ENCODE measurements at regions not wholly inside any gene's neighbourhood (a gene's known extent, or its start where the extent isn't known, plus 50 kb on each side); places are given as distances from the start of the nearest gene placed in this dataset.

DNA sequence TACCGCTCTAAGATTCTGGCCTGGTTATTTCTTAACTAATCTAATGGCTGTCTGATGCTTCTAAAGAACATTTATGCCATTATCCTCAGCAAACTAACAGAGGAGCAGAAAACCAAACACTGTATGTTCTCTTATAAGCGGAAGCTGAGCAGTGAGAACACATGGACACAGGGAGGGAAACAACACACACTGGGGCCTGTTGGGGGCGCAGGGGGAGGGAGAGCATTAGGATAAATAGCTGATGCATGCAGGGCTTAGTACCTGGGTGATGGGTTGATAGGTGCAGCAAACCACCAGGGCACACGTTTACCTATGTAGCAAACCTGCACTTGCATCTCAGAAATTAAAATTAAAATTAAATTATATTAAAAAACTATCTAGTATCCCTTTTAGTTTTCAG is 853.5 kb downstream of the GATA3 start:
- DNase-seq (ENCODE audit: low spot score) (no peak), ATAC-seq (no peak)

DNA sequence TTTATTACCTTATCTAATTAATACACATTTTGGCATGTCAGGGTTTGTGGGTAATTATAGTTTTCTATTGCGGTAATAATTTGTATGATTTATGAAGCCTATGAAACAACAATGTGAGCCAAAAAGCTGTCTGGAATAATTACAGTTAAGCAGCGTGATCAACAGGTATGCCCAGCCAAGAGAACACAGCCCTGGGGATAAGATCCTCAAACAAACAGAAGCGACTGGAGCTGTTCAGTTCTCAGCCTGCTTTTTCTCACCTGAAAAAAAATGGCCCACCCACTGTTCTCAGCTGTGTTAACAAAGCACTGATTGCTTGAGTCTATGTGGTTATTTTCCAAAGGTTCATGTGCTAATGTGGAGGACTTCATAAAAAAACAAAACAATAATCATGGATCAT is 855.8 kb downstream of the GATA3 start:
- no peak for DNase-seq (ENCODE audit: low spot score)

DNA sequence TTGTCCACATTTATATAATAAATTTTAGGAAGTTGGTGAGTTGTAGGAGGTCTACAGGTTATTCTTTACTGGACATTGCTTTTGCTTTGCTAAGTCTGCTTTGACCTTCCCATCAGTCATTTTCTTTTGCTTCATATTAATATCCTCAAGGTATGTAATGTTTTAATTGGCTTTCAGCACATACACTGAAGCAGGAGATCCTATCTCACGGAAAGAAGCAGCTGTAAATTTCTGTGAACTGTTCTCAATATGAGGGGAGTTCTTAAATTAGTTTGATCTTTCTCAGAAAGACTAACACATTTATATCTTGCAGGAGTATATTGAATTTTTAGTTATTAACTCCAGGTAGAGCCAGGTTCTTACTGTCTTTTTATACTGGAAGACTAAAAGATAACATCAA is 856.5 kb downstream of the GATA3 start:
- ATAC-seq (no peak), DNase-seq (ENCODE audit: low spot score) (no peak)

More for the DNA sequence above, 855.8 kb downstream of the GATA3 start:
- ATAC-seq = no peak

DNA sequence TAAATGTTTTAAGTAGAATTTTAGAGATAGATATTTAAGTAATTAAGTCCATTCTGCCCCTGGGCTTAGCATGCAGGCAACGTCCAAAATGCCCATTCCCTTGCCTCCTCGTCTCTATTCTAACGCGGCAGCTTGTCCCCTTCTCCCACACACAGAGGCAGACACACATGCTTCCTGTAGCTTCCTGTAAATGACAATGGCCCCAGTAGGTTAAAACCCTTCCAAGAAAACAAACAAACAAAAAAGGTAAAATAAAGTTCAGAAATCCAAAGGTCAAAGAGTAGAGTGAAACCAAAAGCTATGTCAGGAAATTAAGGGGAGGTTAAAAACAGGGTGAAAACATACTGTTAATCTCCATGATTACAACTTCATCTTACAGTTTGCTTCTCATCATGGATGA is 857.6 kb downstream of the GATA3 start:
- peak; percentile 47 for DNase-seq (ENCODE audit: low spot score)
- peak; percentile 96 for ATAC-seq

DNA sequence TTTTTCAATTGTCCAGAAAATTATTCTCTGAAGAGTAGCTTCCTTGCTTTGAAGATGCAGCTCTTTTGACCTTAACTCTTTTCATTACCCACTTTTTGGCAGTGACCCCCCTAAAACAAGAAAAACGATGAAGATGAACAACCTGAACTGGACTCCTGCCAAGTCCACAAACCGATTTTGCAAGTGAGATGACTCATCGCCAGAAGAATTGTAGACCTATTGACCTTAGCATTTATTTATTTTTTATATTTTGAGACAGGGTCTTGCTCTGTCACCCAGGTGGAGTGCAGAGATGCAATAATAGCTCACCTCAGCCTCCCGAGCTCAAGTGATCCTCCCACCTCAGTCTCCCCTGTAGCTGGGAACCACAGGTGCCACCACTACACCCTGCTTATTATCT is 859.2 kb downstream of the GATA3 start:
- DNase-seq (ENCODE audit: low spot score) (no peak), ATAC-seq (peak; percentile 19)

DNA sequence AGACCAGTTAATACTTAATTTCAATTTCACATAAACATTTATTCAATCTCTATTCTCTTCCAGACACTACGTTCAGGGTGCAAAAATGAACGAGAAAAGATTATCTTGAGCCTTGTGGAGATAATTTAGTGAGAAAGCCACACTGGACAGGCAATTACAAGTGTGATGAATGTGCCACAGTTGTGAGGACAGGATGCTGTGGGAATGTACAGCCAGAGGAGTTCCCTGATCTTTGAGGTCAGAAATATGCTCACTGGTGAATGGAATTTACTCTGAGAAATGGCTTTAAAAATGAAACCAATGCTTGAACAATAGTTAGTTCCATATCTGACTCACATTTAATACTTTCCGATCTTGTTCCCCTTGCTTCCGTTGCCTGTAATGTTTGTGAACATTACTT is 864.8 kb downstream of the GATA3 start:
- DNase-seq (ENCODE audit: low spot score) (no peak), ATAC-seq (no peak)

DNA sequence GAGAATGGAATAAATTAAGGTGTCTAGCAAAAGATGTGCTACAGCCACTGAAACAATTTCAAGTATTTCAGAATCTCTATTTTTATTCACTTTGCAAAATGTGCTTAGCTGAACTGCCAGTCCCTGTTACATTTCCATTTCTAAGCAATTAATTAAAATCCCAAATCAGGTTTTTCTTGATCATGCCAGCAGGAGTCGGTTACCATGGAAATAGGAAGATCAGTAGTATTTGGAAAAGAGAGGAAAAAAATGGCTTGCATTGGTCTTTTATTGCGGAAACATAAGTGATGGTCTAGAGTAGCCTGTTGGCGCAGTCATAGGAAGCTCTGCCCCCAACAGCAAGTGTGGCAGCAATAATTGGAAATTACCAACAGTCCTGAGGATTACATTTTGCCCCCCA is 867.1 kb downstream of the GATA3 start:
- DNase-seq (ENCODE audit: low spot score) (no peak), ATAC-seq (no peak)

DNA sequence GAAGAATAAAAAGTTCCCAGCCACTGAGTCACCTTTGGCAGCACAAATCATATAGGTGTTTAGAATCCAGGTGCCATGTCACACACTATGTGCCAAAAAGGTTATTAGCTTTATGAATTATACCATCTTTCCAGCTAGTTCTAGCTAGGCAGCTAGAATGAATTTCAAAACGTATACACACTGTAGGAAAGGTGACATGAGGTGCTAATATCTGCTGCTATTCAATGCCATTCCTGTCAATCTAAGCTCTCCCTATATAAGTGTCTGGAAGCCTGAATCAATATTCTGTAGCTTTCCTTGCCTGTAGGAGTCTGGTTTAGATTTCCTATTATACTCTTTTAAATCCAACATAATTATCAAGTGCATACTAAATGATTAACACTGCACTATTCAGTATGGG is 868.6 kb downstream of the GATA3 start:
- ATAC-seq (no peak), DNase-seq (ENCODE audit: low spot score) (no peak)

DNA sequence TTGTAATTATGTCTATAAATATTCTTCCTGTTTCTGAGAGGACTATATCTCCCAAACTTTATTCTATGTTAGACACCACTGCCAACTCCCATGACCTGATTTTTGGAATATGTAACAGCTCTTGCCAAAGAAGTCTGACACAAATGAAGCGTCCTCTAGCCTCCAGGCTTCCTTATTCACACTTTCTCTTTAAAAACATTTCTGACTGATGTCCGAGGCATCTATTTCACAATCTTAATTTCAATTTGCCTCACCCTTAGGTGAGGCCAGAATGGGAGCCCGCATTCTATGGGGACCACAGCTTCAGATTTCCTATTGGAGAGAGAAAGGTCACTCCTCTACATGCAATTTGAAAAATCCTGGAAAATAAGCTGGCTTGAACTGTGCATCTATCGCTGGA is 873.2 kb downstream of the GATA3 start:
- DNase-seq (ENCODE audit: low spot score) = no peak
- ATAC-seq = no peak

DNA sequence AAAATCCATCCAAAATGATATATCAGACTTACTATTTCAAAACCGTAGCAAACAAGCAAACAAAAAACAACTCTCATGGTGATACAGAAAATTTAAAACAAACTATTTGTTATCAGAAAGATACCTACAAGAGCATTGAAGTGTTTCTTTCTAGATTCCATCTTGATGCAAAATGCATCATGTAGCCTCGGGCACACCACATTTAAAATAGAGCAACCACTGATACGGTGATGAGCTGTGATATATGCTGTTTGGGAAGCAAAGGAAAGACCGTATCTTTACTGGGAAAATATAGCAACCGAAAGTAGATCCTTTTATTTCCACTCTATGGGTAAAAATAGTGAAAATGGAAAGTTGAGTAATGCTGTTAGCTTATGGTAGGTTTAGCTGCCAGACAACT is 892.0 kb downstream of the GATA3 start:
- ATAC-seq (no peak), DNase-seq (ENCODE audit: low spot score) (no peak)

DNA sequence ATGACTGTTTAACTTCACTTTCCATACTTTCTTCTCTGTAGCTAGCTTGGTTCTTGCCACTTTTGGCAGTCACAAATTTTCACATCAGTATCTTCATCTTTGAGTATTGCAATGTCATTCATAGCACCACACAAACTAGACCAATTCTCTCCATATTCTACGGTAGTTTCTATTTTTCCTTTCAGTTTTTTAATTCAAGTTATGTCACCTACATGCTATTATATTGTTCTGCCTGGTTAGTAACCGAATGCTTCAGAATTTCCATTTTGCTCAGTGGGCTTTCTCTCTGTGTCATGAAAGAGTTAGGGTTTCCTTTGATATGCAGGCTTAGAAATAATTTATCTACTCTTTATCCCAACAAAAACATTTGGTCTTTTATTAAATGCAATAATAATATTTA is 896.5 kb downstream of the GATA3 start:
- ATAC-seq = no peak
- no peak for DNase-seq (ENCODE audit: low spot score)

DNA sequence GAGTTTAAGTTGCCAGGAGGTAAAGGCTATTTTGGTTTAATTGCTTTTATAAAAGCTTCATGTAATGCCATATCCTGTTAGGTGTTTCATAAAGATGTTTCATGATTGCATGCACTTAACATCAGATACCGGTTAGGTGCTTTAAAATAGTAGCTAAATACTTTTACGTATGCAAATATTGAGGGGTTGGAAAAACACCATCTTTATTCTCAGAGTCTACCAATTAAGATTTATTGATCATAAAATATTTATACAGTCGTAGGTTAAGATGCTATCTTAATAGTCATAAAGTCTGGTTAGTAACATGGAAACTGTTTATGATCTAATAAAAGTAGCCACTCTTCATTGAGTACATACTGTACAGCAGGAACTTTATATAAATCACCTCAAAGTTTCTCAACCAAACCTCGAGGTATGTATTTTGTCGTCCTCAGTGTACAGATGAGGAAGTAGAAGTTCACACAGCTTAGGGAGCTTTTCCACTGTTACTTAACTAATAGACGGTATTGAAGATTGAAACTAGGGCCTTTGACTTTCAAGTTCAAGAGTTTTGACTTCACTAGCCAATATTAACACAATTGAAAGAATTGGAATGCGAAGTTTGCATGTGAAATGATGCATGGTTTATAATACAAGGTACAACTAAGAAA is 897.1 kb downstream of the GATA3 start:
- ATAC-seq = no peak
- no peak for DNase-seq (ENCODE audit: low spot score)

DNA sequence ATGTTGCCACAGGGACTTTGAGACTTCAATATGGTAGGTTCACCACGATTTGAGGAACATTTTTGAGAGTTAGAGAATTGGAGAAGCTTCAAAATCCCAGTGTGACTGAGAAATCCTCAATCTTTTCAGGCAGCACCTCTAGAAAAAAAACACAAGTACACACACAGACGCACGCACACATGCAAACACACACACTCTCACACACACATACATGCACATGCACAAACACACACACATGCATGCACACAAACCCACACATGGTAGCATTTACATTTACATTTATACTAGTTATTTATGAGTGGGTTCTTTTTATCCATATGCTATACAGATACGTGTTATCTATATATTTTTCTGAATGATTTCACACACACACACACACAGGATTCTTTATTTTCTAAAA is 901.9 kb downstream of the GATA3 start:
- DNase-seq (ENCODE audit: low spot score) = no peak
- ATAC-seq = no peak

DNA sequence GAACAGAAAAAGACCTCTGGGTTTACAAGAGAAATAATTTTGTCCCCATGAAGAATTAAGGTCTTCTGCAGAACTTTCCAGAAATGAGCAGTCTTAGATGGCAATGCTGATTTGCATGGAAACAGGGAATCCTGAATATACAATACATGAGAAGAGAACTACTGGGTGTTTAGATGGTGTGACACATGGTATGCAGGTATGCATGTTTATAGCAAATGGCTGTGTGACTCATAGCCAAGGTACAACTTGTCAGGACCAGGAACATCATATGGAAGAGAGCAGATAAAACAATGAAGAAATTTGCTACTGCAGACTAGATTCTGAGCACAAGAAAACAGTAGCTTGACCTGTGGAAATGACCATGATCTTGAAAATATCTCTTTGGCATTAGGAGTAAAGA is 907.8 kb downstream of the GATA3 start:
- DNase-seq (ENCODE audit: low spot score) (no peak), ATAC-seq (no peak)

DNA sequence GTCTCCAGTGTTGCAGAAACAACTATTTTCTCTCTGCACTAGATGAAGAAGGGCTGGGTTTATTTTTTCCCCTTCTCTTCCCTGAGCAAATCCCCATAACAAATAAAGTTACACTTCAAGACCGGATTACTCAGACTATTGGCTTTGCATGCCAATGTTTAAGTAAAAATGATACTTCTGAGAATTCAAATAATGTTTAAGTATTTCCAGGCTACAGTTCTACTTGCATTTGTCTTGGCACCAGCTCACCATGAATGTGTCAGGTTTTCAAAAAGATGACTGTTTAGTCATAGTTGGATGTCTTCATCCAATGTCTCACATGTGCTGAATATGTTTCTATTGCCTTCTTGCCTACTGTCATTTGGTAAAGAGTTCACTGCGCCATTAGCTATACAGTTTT is 912.6 kb downstream of the GATA3 start:
- no peak for ATAC-seq

DNA sequence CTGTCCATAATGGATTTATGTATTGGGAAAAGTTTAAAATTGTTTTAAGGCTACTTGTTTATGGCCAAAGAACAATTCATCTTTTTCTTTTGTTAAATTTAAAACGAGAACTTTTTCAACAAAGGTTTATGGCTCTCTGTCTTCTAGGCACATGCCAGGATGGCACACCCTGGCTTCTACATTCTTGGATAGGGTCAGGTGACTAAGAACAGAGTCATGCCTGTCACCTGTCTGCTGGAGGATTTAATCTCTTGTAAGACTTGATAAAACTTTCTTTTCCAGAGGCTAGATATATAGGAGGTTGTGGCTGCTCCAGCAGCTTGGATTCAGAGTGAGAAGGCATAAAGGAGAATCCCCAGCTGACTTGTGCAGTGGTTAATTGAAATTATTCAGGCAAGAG is 915.4 kb downstream of the GATA3 start:
- ATAC-seq (no peak), DNase-seq (ENCODE audit: low spot score) (no peak)

More for the DNA sequence above, 912.6 kb downstream of the GATA3 start:
- DNase-seq (ENCODE audit: low spot score) = no peak

DNA sequence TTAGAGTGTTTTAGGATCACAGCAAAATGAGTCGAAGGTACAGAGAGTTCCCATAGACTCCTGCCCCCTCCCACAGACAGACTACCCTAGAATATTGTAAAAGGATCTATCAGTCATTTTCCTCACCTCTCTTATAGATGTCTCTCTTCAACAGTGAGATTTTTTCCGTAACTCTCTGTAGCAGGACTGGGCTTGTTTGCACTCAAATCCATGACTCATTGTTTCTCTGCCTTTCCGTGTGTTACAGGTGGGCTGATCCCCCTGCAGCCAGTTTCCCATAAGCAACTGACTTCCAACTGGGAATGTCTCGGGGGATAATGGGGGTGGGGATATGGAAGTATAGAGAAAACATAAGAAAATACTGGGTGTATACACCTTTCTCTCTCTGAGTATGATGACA is 921.0 kb downstream of the GATA3 start:
- ATAC-seq (no peak), DNase-seq (ENCODE audit: low spot score) (no peak)

DNA sequence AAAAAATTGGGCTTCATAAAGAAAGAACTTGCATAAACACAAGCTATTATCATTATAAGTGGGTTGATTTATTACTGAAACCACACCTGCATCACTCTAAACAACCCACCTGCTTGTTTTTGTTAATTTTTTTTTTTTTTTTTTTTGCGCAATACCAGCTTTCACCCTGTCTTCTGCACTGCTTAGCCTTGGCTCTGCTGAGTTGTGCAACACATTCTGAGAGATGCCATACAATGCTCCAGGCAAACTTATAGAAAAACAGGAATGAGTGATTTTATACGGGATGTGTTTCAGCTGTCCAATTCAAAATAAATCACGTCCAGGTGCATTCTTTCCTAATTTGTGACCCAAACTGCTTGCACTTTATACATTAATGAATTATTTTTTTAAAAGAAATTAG is 923.6 kb downstream of the GATA3 start:
- ATAC-seq (no peak), DNase-seq (ENCODE audit: low spot score) (no peak)

DNA sequence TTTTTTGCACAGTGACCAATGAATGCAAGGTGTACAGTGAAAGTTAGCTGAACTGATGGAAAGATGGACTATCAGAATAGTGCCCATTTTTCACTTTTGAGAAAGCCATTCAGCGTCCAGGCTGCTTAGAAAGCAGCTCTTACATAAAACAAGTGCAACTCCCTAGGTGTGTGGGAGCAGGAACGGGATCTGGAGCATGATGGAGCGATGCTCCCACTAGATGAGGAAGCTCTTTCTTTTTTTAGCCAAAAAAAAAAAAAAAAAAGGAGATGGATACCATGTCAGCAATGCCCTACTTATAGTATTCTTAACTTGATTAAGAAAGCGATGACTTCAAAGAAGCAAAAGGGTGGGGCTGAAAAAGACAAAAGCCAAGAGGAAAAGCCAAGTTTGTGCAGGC is 925.5 kb downstream of the GATA3 start:
- no peak for ATAC-seq
- DNase-seq (ENCODE audit: low spot score) = no peak

DNA sequence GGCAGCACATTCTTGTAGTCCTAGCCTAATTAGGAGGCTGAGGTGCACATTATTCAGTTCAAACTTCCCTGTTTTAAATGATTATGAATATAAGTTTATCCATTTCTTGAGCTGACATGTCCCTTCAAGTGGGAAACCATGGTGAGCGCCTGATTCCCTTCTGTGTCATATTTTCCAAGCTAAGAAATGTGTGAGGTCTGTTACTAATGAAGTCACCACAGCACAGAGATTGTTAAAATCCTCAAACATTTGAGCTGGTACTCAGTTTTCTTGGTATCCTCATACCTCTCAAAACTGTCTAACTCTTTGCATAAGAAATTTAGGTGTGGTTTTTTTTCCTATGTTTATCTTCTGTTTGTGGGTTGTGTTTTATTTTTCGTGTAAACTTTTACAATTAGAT is 926.8 kb downstream of the GATA3 start:
- DNase-seq (ENCODE audit: low spot score) (no peak), ATAC-seq (no peak)

DNA sequence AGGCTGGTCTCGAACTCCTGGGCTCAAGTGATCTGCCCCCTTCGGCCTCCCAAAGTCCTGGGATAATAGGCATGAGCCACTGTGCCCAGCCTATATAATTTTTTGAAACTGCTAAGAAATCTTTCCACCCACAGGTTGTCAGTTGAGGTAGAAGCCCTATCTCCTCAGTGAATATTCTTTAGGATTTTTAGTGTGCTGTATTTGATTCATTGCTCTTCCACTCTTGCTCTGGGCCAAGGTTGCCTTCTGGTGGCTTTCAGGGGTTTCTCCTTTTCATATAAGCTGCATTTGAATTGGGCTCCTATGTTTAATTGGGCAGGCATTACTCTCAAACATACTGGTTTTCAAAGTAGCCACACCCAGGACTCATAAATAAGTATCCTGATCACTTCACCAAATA is 931.2 kb downstream of the GATA3 start:
- no peak for DNase-seq (ENCODE audit: low spot score)
- ATAC-seq = no peak

DNA sequence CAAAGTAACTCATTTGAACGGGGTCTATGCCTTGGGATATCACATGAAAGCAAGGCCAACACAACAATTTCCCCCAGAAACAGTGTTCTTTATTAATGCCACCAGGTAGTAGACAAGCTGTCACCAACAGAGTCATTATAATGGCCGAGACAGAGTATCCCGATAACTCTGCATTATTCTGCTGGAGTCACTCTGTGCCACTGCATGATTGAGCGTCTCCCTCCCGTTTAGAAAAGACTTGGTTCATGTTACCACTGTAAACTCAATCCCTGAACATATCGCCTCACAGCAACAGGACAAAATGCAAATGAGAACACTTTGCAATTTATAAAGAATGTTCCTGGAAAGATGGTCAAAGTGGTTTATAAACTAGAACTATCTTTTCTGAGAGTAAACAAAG is 932.5 kb downstream of the GATA3 start:
- ATAC-seq (no peak), DNase-seq (ENCODE audit: low spot score) (no peak)

DNA sequence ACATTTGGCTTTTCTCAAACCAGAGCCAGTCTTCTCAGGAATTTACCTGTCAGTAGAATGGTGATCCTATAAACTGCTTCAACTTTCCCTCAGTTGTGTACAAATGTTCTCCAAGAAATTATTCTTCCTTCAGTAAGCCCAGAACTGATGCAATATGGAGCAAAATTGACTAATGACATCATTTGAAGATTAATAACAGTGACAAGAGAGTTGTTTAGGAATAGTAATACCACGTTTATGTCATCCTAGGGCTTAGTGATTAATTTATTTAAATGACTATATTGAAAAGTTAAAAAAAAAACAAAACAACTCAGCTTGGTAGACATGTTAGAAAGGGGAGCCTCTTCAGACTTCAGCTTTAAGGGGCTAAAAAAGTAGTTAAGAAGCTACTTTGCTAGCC is 933.2 kb downstream of the GATA3 start:
- ATAC-seq = no peak
- no peak for DNase-seq (ENCODE audit: low spot score)

Data from left lobe of liver (tissue), 2 donors.